HG02763 (cell line): ENCODE measurements at regions not wholly inside any gene's neighbourhood (a gene's known extent, or its start where the extent isn't known, plus 50 kb on each side); places are given as distances from the start of the nearest gene placed in this dataset.

Source experiments
- ATAC-seq: cut with Tn5 transposase; IDR thresholded peaks from one replicate; pipeline ENCODE4 v1.9.1; 2021; ENCODE audit warnings: mild to moderate bottlenecking, moderate library complexity; ENCODE audit not compliant: unreplicated experiment

GRCh38 chr7:22658031-22658430 is 69.0 kb upstream of the IL6 start:
- no peak for ATAC-seq

- ATAC-seq: no peak
Observed at GRCh38 chr7:22657479-22657878, 69.5 kb upstream of the IL6 start.

- ATAC-seq: no peak
Observed at GRCh38 chr7:22655781-22656180, 71.2 kb upstream of the IL6 start.

GRCh38 chr7:22654831-22655230 is 72.2 kb upstream of the IL6 start:
- no peak for ATAC-seq

- no peak for ATAC-seq
Observed at GRCh38 chr7:22653951-22654350, 73.0 kb upstream of the IL6 start.

GRCh38 chr7:22651534-22652243 is 75.3 kb upstream of the IL6 start:
- no peak for ATAC-seq

GRCh38 chr7:22651036-22651435 is 76.0 kb upstream of the IL6 start:
- ATAC-seq: no peak

GRCh38 chr7:22649686-22650085 is 77.3 kb upstream of the IL6 start:
- ATAC-seq: no peak

GRCh38 chr7:22647451-22648257 is 79.3 kb upstream of the IL6 start:
- no peak for ATAC-seq

- ATAC-seq: no peak
Observed at GRCh38 chr7:22645418-22646181, 81.4 kb upstream of the IL6 start.

GRCh38 chr7:22642454-22642853 is 84.5 kb upstream of the IL6 start:
- no peak for ATAC-seq

GRCh38 chr7:22640269-22640668 is 86.7 kb upstream of the IL6 start:
- peak; percentile 97 for ATAC-seq

- no peak for ATAC-seq
Observed at GRCh38 chr7:22639396-22639795, 87.6 kb upstream of the IL6 start.

- ATAC-seq: no peak
Observed at GRCh38 chr7:22635349-22635748, 91.7 kb upstream of the IL6 start.

GRCh38 chr7:22633954-22634474 is 93.0 kb upstream of the IL6 start:
- ATAC-seq: no peak

GRCh38 chr7:22633286-22633953 is 93.6 kb upstream of the IL6 start:
- ATAC-seq: no peak

GRCh38 chr7:22632674-22633073 is 94.3 kb upstream of the IL6 start:
- no peak for ATAC-seq

- no peak for ATAC-seq
Observed at GRCh38 chr7:22631730-22632129, 95.3 kb upstream of the IL6 start.

GRCh38 chr7:22630069-22630468 is 96.9 kb upstream of the IL6 start:
- ATAC-seq: no peak

- no peak for ATAC-seq
Observed at GRCh38 chr7:22629056-22629455, 97.9 kb upstream of the IL6 start.

- no peak for ATAC-seq
Observed at GRCh38 chr7:22628112-22628511, 98.9 kb upstream of the IL6 start.
